ENCODE measurements at regions not wholly inside any gene's neighbourhood (a gene's known extent, or its start where the extent isn't known, plus 50 kb on each side); places are given as distances from the start of the nearest gene placed in this dataset.

DNA sequence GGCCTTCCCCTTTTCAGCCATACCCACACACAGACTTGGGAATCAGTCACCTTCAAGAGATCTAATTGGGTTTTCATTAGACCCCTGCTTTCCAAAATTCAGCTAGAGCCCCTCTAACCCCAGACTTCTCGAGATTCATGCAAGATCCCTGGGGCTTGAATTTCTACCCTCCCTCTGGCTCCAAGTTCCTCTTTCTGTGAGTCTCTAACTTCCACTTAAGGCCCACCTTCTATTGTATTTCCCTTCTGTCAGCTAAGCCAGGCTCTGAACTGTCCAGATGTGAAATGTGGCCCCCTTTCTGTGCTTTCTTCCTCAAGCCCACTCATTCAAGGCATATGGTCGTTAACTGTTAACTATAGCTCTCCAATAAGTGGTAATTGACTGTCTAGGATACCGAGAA, 132.2 kb downstream of the ZNF365 start:
- TF ChIP-seq EZH2 (IDR thresholded peaks at IDR 0.05) (no peak), POLR2AphosphoS5 (IDR thresholded peaks at IDR 0.05; ENCODE audit: borderline replicate concordance, low read depth, low read length) (no peak)
